Activated CD4-positive, CD25-positive, alpha-beta regulatory T cell treated with anti-CD3 and anti-CD28 coated beads, Interleukin-2, amount 50 U/mL, for 16 hours (primary cell): ENCODE measurements at regions not wholly inside any gene's neighbourhood (a gene's known extent, or its start where the extent isn't known, plus 50 kb on each side); places are given as distances from the start of the nearest gene placed in this dataset.

ENCODE experiments used
- DNase-seq: peaks from one replicate; pipeline ENCODE4 v3.0.0-alpha.2; 2020; ENCODE audit warnings: low read depth, low spot score

DNA sequence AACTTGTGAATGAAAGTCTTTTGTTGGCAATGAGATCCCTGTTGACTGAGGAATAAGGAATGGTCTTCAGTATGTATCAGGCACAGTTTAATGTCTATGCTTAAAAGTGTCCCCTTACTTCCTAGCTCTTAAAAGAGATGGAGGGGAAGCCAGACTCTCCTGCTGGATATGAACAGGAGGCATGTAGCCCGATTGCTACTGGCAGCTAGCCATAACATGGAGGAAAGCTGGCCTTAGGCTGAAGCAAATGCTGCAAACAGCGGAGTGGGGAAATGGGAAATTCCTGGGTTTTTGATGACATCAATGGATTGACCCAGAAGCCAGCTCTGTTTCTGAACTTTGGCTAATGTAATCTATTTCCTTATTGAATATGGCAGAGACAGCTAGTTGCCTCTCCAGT is 266.1 kb downstream of the SLC4A3 start:
- DNase-seq = no peak

GRCh38 chr2:219897456-219897855 is 270.0 kb downstream of the SLC4A3 start:
- DNase-seq = no peak

DNA sequence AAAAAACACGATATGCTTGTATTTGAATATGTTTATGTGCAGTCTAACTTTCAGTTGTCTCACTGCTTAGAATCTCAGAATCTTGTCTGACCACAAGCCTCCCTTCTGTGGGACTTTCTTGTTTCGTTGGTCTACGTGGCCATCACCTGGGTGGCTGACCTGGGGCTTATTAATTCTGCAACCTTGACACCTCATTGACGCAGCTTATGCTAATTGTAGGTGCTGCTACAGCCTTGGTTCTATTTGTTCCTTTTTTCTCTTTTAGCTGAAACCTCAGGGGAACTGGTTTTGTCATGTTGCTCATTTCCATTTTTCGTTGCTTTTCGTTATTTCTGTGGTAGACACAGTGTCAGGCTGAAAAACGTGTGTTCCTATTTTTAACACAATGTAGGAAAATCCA is 273.7 kb downstream of the SLC4A3 start:
- no peak for DNase-seq

GRCh38 chr2:219902891-219903552 is 275.6 kb downstream of the SLC4A3 start:
- no peak for DNase-seq

DNA sequence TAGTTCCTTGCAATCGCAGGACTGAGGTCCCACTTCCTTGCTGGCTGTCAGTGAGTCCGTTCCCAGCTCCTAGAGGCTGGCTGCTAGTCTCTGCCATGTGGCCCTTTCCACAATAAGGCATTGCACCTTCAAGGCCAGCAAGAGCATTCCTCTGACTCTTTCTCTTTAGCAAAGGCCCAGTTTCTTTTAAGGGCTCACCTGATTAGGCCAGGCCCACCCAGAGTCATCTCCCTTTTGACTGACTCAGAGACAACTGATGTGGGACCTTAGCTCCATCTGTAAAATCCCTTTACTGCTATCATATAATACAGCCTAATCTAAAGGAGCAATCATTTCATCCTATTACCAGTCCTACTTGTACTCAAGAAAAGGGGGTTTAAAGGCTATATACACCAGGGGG is 278.2 kb downstream of the SLC4A3 start:
- DNase-seq = no peak

DNA sequence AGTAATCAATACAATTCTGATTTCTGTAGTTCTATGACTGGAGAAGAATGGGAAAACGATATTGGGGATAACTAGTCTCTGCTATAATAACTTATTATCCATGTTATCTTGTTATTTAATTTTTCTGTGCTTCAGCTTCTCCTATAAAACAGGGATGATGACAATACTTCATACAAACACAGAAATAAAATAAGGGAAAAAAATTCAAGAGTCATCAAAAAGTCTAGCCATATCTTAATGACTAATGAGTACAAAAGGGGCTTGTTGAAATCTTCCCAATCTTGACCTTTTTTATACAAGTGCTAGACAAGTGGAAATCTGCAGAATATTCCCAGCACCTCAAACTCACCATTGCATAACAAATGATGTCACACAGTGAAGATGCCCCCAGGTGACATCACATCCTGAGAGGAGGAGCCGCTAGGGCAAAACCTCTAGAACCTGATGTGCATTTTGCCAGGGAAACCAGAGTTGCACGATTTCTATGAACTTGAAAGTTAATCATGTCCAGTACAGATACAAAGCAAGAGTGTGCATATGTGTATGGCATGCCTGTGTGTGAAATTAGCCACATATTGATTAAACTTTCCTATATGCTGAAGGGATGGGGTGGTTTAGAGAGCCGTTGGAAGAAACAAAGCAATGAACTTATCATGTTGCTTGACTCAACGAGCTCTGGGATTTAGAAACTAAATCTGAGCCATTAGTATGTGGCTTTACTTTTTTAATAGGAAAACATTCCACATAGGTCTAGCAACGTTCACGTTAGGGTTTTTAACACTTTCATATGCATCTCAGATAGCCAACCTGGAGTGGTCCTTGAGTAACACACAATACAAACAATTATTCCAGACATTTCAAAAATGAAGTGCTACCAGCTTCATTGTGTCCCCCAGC is 278.9 kb downstream of the SLC4A3 start:
- no peak for DNase-seq

DNA sequence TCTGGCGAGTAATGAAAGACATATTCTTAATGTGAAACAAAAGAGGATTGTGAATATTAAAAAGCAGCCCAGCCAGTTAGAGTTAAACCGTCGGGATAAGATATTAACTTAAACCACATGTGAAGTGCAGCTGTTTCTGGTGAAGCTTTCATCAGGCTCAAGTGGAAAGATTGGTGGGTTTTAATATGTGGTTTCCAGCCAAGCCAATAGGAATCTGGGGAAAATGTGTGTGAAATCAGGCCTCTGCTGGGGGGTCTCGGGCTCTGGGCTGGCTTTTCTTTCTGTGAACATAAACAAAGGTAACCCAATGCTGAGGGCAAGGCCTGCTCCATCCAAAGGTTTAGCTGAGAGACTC is 279.6 kb downstream of the SLC4A3 start:
- DNase-seq = no peak

- no peak for DNase-seq
These were observed 281.1 kb downstream of the SLC4A3 start for GRCh38 chr2:219908538-219908937.

- no peak for DNase-seq
These were observed 284.1 kb downstream of the SLC4A3 start for GRCh38 chr2:219911541-219911940.

DNA sequence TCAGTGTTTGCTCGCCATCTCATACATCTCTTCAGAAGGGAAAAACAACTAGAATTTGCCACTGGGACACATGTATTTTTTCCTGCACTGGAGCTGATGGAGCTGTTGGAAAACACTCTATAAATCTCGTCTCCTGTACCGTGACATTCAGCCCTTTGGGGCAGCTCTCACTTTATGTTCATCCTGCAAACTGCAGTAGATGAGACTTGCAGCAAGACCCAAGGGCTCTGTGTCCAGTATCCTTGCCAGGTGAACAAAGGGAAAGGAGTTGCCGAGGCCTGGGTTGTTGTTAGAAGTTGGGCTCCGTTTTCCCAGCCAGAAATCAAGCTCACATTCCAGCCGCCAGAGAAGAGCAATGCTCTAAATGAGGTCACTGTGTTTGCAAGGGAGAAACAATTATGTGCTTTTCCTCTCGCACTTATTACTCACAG is 285.1 kb downstream of the SLC4A3 start:
- DNase-seq = no peak

- no peak for DNase-seq
These were observed 287.1 kb downstream of the SLC4A3 start for GRCh38 chr2:219914577-219914976.

DNA sequence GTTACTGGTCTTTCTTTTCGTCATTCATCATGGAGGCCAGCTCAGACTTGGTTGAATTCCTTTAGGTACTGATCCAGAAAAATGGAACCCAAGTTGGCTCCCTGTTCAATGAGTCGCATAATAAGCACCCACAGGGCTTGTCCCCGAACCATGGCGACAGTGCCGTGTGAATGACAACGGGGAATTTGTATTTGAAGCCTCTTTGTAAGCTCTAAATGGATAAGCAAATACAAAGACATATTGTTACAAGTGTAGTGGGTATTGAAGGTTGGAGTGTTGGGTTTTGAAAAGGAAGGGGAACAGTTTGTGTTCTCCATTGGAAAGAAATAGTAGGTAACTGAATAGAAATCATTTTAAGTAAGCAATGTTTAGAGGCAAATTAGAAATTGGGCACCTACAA is 288.9 kb downstream of the SLC4A3 start:
- no peak for DNase-seq

DNA sequence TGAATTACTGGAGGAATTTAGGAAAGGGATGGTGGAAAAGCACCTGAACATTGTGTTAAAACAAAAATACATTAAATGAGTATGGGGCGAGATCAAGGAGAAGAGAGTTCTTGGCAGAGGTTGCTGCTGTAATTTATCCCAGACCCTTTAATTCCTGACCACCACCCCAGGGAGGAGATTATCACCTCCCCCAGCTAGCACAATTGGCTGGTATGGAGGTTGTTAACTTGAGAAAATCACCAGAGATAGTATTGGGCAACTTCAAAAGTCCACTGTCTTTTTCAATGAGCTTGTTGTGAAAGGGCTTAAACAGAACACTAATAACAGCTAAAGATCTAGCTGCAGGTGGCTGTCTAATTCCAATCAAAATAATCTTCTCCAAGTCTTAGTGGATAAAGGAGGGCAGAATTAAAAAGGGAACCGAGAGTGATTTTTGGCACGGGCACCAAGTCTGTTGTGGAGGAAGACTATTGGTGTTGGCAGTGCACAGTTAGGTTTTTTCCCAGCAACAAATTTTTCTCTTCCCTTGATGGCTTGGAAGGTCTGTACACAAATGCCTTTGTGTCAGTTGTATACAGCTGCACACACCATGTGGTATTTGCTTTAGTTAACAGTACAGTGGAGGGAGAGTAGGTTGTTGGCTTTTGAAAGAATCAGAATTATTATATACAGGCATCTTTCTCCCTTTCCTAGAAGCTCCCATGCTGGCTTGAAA is 289.5 kb downstream of the SLC4A3 start:
- DNase-seq = no peak

DNA sequence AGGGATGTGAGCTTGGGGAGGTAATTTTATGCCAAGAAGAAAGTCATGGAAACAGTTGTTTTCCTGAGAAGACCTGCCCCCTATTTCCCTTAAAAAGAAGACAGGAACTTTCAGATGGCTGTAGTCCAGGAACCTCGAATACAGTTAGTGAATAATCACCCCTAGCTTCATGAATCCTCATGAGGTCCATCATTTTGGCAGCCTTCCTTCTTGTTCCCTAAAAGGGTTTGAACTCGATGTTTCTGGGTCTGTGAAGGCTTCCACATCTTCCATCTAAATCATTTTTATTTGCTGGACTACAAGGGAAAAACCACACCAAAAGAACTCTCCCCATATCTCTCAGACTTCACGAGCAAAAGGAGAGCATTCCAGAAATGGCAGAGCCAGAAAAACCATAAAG is 290.8 kb downstream of the SLC4A3 start:
- no peak for DNase-seq

DNA sequence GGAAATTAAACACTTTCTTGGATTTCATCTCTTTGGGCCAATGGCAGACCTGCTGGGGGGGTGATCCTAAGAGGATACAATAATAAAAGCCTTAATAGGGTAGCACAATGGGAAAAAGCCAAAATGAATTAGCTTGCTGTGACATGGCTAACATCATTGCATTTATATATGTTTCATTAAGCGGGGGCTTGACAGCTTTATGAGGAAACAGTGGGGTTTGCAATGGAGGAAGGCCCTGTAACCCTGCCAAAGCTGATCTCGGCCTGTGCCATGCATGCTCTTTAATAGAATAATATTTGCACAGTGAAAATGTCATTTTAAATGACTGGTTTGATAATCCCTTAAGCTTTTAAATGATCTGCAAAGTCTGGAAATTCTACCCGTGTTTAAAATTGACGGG is 291.5 kb downstream of the SLC4A3 start:
- DNase-seq = no peak

GRCh38 chr2:219919506-219919905 is 292.1 kb downstream of the SLC4A3 start:
- DNase-seq = no peak

- DNase-seq = no peak
These were observed 302.4 kb downstream of the SLC4A3 start for GRCh38 chr2:219929835-219930234.

- DNase-seq = no peak
These were observed 312.2 kb downstream of the SLC4A3 start for GRCh38 chr2:219939647-219940046.

DNA sequence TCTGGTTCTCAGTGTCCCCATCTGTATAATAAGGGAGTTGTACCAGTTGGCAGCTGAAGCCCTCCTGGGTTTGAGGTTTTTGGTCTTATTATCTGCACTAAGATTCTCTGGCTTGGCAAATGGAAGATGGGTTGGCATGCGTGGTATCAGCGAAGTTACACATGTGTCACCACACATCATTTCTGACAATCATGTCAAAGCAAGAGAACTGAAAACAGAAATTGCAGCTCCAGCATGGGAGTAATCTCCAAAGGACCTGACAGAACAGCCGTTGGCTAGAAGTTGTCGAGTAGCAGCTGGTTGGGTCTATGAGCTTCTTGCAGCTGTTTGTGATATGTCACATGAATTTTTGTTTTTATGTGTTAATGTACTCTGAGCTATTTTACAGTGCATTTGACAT is 317.4 kb downstream of the SLC4A3 start:
- no peak for DNase-seq

DNA sequence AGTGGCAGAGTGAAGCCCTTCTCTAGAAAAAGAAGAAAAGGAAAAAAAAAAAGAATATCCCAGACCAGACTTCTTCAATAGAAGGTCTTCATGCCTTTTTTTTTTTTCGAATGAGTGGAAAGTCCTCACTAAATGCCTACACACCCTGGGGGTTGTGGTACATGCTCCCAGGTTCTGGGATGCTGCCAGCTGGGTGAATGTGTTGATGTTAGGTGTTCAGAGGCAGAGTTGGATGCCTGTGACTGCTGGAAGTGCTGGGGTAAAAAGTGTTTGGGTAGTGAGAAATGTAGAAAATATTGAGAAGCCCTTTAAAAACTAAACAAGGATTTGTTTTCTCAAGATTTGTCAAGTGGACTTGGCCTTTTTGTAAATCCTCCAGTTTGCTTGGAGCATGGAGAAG is 318.6 kb downstream of the SLC4A3 start:
- no peak for DNase-seq

DNA sequence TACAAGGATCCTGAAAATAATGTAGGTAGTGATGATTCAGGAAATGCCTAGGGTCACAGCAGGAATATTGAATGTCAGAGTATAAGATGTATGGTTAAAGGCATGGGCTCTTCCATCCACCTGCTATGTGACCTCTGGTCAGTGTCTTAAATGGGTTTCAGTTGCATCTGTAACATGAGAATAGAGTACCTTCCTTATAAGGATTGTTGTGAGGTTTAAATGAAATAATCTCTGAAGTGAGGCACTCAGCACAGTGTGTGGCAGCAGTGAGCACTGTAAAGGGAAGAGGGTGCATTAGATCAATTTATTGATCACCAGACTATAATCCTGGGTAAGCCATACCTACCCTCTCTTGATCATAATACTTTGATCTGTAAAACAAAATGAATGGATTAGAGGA is 319.1 kb downstream of the SLC4A3 start:
- DNase-seq = no peak

DNA sequence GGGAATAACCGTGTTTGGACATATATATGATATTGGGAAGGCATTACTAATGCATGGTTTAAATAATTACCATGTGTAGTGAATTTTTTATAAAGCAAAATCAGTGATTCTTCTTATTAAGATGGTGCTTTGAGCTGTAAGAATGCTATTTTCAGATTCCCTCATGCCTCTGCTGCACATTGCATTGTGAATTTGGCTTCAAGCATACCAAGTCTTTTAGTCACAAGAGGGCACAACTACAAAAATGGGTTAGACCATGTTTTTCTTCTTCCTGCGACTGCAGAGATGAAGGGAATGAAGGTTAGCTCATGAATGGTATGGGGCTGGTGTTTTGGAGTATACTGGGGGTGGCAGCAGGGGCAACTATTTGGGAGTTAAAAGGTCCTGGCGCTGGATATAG is 320.1 kb downstream of the SLC4A3 start:
- DNase-seq = no peak

- no peak for DNase-seq
These were observed 321.6 kb downstream of the SLC4A3 start for GRCh38 chr2:219949053-219949452.
